ENCODE measurements at regions not wholly inside any gene's neighbourhood (a gene's known extent, or its start where the extent isn't known, plus 50 kb on each side); places are given as distances from the start of the nearest gene placed in this dataset.

DNA sequence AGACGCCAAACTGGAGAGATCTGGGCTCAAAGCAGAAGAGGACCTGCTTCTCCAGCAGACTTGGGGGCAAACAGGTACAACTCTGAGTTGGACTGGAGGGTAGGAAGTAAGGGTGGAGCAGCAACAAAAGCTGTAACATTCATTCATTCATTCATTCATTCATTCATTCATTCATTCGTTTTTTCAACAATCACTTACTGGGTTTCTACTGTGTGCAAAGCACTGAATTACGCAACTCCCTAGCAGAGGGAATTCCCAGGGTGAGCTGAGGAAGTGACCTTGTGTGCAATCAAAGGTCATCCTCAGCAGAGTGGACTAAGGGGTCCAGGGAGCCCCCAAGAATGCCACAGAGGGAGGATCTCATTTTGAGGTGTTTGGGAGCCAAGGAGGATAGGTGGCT is 231.1 kb upstream of the SDK2 start:
- no peak for DNase-seq
- no peaks in the 10 kb centered on the region for H3K27me3 Mint-ChIP-seq
- no peaks in the 10 kb centered on the region for H3K36me3 Mint-ChIP-seq (ENCODE audit: low read depth)
- POLR2A ChIA-PET, result no interaction called here
- CTCF ChIA-PET, result no interaction called here
- no peak overlapping the region for H3K27ac Mint-ChIP-seq
- no peaks in the 10 kb centered on the region for H3K4me1 Mint-ChIP-seq
- H3K4me3 Mint-ChIP-seq, result no peak overlapping the region
- no peaks in the 10 kb centered on the region for H3K9me3 Mint-ChIP-seq

DNA sequence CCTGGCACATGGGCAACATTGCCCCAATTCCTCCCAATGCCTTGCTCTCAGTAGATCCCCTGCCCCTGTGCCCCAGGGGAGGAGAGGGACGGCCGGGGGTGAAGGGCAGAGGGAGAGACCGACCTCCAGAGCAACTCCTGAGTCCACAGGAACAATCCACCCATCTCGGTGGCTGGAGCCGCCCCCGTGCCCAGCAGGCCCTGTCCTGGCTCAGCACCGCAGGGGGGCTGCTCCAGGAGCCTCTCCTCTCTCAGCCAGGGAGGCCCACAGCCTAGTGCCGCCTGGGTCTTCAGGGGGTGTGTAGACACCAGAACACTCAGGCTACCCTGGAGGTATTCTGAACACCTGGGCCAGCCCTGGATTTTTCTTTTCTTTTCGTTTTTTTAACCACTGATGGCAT is 233.7 kb upstream of the SDK2 start:
- no peaks in the 10 kb centered on the region for H3K4me1 Mint-ChIP-seq
- no peaks in the 10 kb centered on the region for H3K36me3 Mint-ChIP-seq (ENCODE audit: low read depth)

DNA sequence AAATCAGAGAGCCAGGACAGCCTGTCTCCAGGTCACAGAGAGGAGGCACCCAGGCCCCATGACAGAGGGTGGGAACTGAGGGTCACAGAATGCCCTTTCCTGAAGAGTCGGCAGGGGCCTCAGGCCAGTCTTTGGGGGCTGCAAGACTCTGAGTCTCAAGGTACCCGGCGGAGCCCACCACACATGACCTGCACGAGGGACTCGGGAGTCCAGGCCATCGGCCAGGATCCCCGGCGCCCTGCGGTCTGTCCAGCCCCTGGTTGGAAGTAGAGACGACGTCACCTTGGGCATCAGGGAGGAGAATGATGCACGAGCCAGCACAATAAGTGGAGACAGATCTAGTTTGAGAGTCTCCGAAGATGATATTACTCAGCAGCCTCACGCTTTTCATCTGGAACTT is 234.7 kb upstream of the SDK2 start:
- ChIA-PET POLR2A (no interaction called here), CTCF (no interaction called here)
- no peaks in the 10 kb centered on the region for H3K9me3 Mint-ChIP-seq
- no peaks in the 10 kb centered on the region for H3K36me3 Mint-ChIP-seq (ENCODE audit: low read depth)
- no peaks in the 10 kb centered on the region for H3K27me3 Mint-ChIP-seq
- no peaks in the 10 kb centered on the region for H3K4me1 Mint-ChIP-seq
- DNase-seq, result no peak
- no peak overlapping the region for H3K27ac Mint-ChIP-seq
- no peak overlapping the region for H3K4me3 Mint-ChIP-seq

More for the DNA sequence above, 233.7 kb upstream of the SDK2 start:
- POLR2A ChIA-PET, result no interaction called here
- H3K27me3 Mint-ChIP-seq, result no peaks in the 10 kb centered on the region
- no peak for DNase-seq
- CTCF ChIA-PET, result no interaction called here
- no peak overlapping the region for H3K27ac Mint-ChIP-seq
- no peaks in the 10 kb centered on the region for H3K9me3 Mint-ChIP-seq
- no peak overlapping the region for H3K4me3 Mint-ChIP-seq

DNA sequence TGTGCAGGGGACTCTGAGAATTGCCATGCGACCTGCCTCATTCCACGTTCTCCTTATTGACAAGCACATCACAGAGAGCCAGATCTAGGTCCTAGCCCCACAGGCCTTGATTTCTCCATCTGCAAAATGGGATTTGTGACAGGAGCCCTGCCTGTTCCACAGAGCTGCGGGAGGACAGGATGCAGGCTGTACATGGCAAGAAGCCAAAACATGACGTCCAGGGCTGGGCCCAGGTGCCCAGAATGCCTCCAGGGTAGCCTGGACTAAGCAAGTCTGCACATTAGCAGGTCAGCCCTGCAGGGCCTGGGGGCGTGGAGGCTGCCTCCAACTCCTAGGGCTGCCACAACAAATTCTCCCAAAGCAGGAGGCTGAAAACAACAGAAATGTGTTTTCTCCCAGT is 235.7 kb upstream of the SDK2 start:
- Mint-ChIP-seq H3K27ac (no peak overlapping the region), H3K4me1 (no peaks in the 10 kb centered on the region), H3K36me3 (ENCODE audit: low read depth) (no peaks in the 10 kb centered on the region), H3K4me3 (no peak overlapping the region), H3K9me3 (no peaks in the 10 kb centered on the region), H3K27me3 (no peaks in the 10 kb centered on the region)
- ChIA-PET POLR2A (no interaction called here), CTCF (no interaction called here)
- DNase-seq, result no peak

DNA sequence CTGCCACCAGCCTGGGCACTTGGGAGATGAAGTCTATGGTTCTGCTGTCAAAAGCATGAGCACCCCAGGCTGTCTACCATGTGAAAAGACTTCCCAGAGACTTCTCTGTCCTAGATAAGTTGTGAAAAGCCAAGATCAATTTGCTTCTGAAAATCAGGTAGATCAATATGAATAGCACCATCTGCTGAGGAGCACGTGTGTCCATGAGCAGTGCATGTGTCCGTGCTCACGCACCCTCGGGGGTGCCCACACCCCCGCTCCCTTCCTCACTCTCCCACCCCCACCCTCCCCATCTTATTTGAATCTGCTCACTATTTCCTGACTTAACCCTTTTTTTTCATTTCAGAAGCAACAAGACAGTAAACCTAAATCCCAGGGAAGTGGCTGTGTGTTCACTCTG is 238.3 kb upstream of the SDK2 start:
- POLR2A ChIA-PET, result no interaction called here
- H3K4me3 Mint-ChIP-seq, result no peak overlapping the region
- no peak for DNase-seq
- H3K9me3 Mint-ChIP-seq, result no peaks in the 10 kb centered on the region
- no peaks in the 10 kb centered on the region for H3K4me1 Mint-ChIP-seq
- CTCF ChIA-PET, result no interaction called here
- no peaks in the 10 kb centered on the region for H3K36me3 Mint-ChIP-seq (ENCODE audit: low read depth)
- no peak overlapping the region for H3K27ac Mint-ChIP-seq
- no peaks in the 10 kb centered on the region for H3K27me3 Mint-ChIP-seq

DNA sequence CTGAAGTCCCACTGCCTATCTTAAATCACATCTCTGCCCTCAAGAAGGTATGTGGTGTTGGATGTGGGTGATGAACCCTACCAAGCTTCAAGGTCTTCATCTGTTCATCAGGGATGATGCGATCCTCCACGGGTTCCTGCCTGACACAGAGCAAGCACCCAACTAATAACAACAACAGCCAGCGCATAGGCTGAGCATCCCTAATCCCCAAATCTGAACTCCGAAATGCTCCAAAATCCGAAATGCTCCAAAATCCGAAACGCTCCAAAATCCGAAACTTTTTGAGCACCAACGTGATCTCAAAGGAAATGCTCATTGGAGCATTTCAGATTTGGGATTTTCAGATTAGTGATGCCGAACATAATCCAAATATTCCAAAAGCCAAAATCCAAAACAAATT is 238.9 kb upstream of the SDK2 start:
- no peak for DNase-seq
- no peak overlapping the region for H3K4me3 Mint-ChIP-seq
- H3K9me3 Mint-ChIP-seq, result no peaks in the 10 kb centered on the region
- H3K27me3 Mint-ChIP-seq, result no peaks in the 10 kb centered on the region
- H3K4me1 Mint-ChIP-seq, result no peaks in the 10 kb centered on the region
- ChIA-PET CTCF (no interaction called here), POLR2A (no interaction called here)
- H3K27ac Mint-ChIP-seq, result no peak overlapping the region
- no peaks in the 10 kb centered on the region for H3K36me3 Mint-ChIP-seq (ENCODE audit: low read depth)

DNA sequence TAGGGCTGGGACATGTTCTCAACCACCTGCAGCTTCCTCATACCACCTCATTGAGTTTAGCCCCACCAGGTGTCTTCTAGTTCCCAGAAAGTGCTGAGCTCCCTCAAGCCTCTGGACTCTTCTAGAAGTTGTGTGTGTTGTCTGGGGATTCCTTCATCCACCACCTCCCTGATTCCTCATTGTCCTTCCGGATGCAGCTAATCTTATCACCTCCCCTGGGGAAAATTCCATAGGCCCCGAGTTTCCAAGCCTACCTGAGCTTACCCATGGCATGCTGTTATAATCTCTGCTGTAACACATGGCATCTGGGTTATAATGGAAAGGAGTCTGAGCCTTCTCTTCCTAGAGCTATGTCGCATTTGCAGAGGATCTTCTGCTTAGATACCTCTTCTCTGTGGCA is 243.5 kb upstream of the SDK2 start:
- Mint-ChIP-seq H3K27me3 (no peaks in the 10 kb centered on the region), H3K9me3 (no peaks in the 10 kb centered on the region), H3K4me1 (no peaks in the 10 kb centered on the region), H3K27ac (no peak overlapping the region), H3K4me3 (no peak overlapping the region), H3K36me3 (ENCODE audit: low read depth) (no peaks in the 10 kb centered on the region)
- ChIA-PET CTCF (no interaction called here), POLR2A (no interaction called here)
- DNase-seq, result no peak

DNA sequence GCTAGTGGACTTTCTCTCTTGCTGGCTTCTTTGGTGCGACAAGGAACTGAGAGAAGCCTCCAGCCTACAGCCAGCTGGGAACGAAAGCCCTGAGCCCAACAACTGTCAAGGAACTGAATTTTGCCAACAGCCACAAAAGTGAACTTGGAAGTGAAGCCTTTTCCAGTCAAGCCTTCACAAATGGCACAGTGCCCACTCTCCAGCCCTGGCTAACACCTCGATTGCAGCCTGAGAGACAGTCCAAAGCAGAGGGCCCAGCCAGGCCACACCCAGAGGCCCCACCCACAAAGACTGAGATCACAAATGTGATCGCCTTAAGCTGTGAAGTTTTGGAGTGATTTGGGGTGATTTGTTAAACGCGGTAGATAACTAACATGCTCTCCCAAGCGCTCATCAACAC is 244.6 kb upstream of the SDK2 start:
- Mint-ChIP-seq H3K27ac (no peak overlapping the region), H3K36me3 (ENCODE audit: low read depth) (no peaks in the 10 kb centered on the region), H3K9me3 (no peaks in the 10 kb centered on the region), H3K4me3 (no peak overlapping the region), H3K27me3 (no peaks in the 10 kb centered on the region), H3K4me1 (no peaks in the 10 kb centered on the region)
- no peak for DNase-seq
- ChIA-PET POLR2A (no interaction called here), CTCF (no interaction called here)

DNA sequence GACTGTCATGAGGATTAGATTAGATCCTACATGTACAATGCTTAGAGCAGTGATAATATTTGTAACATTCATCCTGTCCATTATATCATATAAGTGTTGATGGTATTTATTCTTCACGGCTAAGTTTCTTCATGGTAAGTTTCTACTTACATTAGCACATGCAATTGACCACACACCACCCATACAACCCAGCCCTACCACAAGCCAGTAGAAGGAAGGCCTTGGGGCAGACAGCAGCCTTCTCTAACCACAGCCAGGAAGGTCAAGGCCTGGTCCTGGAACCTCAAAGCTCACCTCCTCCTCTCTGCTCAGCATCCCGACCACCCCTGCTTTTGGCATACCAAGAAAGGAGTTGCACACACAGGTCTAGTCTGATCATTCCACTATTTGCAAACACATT is 245.2 kb upstream of the SDK2 start:
- no peaks in the 10 kb centered on the region for H3K36me3 Mint-ChIP-seq (ENCODE audit: low read depth)
- no peak overlapping the region for H3K27ac Mint-ChIP-seq
- no peaks in the 10 kb centered on the region for H3K9me3 Mint-ChIP-seq
- no peaks in the 10 kb centered on the region for H3K4me1 Mint-ChIP-seq
- H3K4me3 Mint-ChIP-seq, result no peak overlapping the region
- CTCF ChIA-PET, result no interaction called here
- POLR2A ChIA-PET, result no interaction called here
- H3K27me3 Mint-ChIP-seq, result no peaks in the 10 kb centered on the region
- DNase-seq, result no peak

DNA sequence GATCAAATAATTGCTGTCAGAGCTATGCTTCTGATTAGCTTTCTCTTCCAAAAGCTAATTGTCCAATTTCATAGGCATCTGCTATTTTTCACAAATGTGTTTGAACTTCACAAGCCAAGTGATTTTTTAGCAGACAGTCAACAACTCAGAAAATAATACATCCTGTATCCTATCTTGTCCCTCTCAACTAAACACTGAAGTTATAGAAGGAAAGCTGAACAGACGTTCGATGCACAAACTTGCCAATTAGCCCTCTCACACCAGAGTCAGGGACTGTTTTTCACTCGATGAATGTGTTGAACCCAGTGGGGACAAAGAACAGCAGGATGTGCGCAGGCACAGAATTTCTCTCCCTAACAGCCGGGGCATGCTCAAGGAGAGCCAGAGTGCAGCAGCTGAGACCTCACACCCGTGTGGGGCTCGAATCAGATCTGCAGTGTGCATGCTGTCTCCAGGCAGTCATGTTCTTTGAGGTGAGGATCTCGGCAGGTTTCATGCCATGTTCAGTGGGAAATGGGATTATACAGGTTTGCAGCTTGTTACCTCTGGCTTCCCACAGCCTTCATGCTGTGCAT is 246.7 kb upstream of the SDK2 start:
- no peaks in the 10 kb centered on the region for H3K9me3 Mint-ChIP-seq
- no peaks in the 10 kb centered on the region for H3K36me3 Mint-ChIP-seq (ENCODE audit: low read depth)
- H3K4me1 Mint-ChIP-seq, result no peaks in the 10 kb centered on the region
- H3K27me3 Mint-ChIP-seq, result peaks cover 4% of the 10 kb centered on the region
- no peak overlapping the region for H3K4me3 Mint-ChIP-seq
- CTCF ChIA-PET, result no interaction called here
- H3K27ac Mint-ChIP-seq, result no peak overlapping the region
- POLR2A ChIA-PET, result no interaction called here
- DNase-seq, result no peak

DNA sequence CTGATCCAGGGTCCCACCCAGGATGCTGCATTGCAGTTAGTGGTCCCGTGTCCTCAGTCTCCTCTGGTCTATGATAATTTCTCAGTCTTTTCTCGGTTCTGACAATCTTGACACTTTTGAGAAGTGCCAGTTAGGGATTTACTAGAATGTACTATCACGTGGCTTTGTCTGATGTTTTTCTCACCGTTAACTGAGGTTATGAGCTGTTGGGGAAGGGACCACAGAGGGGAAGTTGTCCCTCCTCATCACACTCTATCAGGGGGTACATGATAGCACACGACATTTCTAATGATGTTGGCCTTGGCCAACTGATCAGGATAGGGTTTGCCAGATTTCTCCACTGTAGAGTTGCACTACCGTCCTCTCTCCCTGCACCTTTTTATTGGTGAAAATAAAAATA is 250.9 kb upstream of the SDK2 start:
- no peak overlapping the region for H3K27ac Mint-ChIP-seq

DNA sequence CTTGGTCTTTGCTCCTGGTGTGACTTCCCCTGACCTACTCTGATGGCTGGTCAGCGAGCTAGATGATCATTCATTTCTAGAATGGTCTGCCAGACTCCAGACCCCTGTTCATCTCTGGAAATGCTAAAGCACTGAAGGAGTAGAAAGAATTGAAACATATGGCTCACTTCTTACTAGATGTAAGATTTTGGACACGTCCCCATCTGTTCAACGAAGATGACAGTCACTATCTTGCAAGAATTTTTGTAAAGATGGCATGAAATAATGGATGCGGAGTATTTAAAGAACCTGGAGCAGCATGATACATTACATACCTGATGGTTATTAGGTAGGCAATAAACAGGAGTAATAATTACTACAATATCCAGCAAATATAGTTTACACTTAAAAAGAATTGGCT is 252.7 kb upstream of the SDK2 start:
- Mint-ChIP-seq H3K4me1 (peaks cover 4% of the 10 kb centered on the region), H3K27me3 (peaks cover 21% of the 10 kb centered on the region), H3K27ac (no peak overlapping the region), H3K4me3 (no peak overlapping the region), H3K36me3 (ENCODE audit: low read depth) (no peaks in the 10 kb centered on the region), H3K9me3 (no peaks in the 10 kb centered on the region)
- no peak for DNase-seq
- CTCF ChIA-PET, result no interaction called here
- POLR2A ChIA-PET, result no interaction called here

More for the DNA sequence above, 250.9 kb upstream of the SDK2 start:
- Mint-ChIP-seq H3K36me3 (ENCODE audit: low read depth) (no peaks in the 10 kb centered on the region), H3K4me3 (no peak overlapping the region), H3K9me3 (no peaks in the 10 kb centered on the region), H3K27me3 (peaks cover 10% of the 10 kb centered on the region), H3K4me1 (no peaks in the 10 kb centered on the region)
- POLR2A ChIA-PET, result no interaction called here
- DNase-seq, result no peak
- CTCF ChIA-PET, result interaction anchor here (1.1 kb wide), 1 partner anchor 61 kb away, joined by 3 read pairs; no protein-coding TSS in a partner anchor

DNA sequence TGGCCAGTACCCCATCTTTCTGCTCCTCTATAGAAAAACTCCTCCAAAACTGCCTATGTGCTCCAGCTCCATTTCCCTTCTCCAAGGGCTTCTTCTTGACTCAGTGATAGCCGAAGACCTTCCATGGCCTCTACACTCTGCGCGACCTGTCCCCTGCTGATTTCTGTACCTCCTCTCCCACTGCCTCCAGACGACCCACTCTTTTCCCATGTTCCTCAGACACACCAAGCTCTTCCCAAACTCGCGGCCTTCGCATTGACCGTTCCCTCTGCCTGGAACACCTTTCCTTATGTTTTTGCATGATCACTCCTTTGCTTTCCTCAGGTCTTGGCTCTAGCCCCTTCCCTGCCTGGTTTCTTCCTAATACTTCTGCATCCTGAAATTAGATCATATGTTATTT is 255.6 kb upstream of the SDK2 start:
- no peak overlapping the region for H3K27ac Mint-ChIP-seq

DNA sequence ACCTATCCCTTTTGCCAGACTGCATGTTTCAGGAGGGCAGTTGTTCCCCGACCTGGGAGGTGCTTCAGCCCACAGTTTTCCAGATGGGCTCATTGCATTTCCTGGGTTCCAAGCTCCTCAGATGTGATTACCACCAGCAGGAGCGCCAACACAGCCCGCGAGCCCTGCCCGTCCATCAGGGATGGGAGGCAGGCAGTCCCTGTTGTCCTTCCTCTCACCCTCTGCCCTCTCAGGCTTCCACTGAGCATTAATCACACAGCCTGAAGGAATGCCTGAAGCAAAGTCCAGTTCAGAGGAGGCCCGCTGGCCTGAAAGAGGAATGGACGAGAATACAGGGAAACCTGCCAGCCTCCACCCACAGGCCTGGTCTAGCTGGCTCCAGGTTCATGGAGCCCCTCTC is 256.3 kb upstream of the SDK2 start:
- H3K27ac Mint-ChIP-seq, result no peak overlapping the region
- no peak overlapping the region for H3K4me3 Mint-ChIP-seq
- H3K4me1 Mint-ChIP-seq, result peaks cover 4% of the 10 kb centered on the region
- DNase-seq, result no peak
- CTCF ChIA-PET, result no interaction called here
- POLR2A ChIA-PET, result no interaction called here
- no peaks in the 10 kb centered on the region for H3K36me3 Mint-ChIP-seq (ENCODE audit: low read depth)
- peaks cover 36% of the 10 kb centered on the region for H3K27me3 Mint-ChIP-seq
- H3K9me3 Mint-ChIP-seq, result no peaks in the 10 kb centered on the region

More for the DNA sequence above, 255.6 kb upstream of the SDK2 start:
- H3K4me1 Mint-ChIP-seq, result peaks cover 4% of the 10 kb centered on the region
- ChIA-PET CTCF (no interaction called here), POLR2A (no interaction called here)
- H3K36me3 Mint-ChIP-seq (ENCODE audit: low read depth), result no peaks in the 10 kb centered on the region
- no peak for DNase-seq
- no peaks in the 10 kb centered on the region for H3K9me3 Mint-ChIP-seq
- H3K27me3 Mint-ChIP-seq, result peaks cover 39% of the 10 kb centered on the region
- no peak overlapping the region for H3K4me3 Mint-ChIP-seq

DNA sequence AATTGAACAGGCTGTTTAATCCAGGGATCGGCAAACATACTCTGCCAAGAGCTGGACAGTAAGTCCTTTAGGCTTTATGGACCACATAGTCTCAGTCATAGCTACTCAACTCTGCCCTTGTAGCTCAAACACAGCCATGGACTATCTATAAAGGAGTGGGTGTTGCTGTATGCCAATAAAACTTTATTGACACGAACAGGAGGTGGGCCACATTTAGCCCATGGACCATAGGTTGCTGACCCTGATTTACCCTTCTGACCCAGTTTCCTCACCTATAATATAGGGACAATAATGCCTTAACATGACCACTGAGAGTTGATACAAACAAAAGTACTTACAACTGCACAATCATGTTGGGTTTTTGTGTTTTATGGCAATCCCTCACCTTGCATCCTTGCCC is 257.0 kb upstream of the SDK2 start:
- H3K9me3 Mint-ChIP-seq, result no peaks in the 10 kb centered on the region
- no peak for DNase-seq
- no peaks in the 10 kb centered on the region for H3K36me3 Mint-ChIP-seq (ENCODE audit: low read depth)
- peaks cover 39% of the 10 kb centered on the region for H3K27me3 Mint-ChIP-seq
- no peak overlapping the region for H3K27ac Mint-ChIP-seq
- H3K4me1 Mint-ChIP-seq, result peaks cover 4% of the 10 kb centered on the region
- no peak overlapping the region for H3K4me3 Mint-ChIP-seq
- ChIA-PET POLR2A (no interaction called here), CTCF (no interaction called here)
